GM12864 (cell line): ENCODE measurements at regions not wholly inside any gene's neighbourhood (a gene's known extent, or its start where the extent isn't known, plus 50 kb on each side); places are given as distances from the start of the nearest gene placed in this dataset.

Experiments
- DNase-seq: peaks from one replicate; pipeline ENCODE4 v3.0.0-alpha.2; 2011; ENCODE audit warnings: low read depth
- H3K4me3 ChIP-seq: 2 replicates; pipeline ENCODE4 v1.5.1; 2011; ENCODE audit warnings: mild to moderate bottlenecking, low read depth, low read length, control low read depth
- CTCF ChIP-seq: IDR thresholded peaks from 2 replicates; pipeline ENCODE4 v1.5.1; 2011; ENCODE audit warnings: low read depth, mild to moderate bottlenecking, moderate library complexity, low read length, control low read depth, inconsistent platforms; ENCODE audit errors: missing control alignments

GRCh38 chr3:23648996-23649395 is 156.8 kb upstream of the UBE2E1 start:
- no peak overlapping the region for H3K4me3 ChIP-seq
- no peak for TF ChIP-seq CTCF
- no peak for DNase-seq

GRCh38 chr3:23649448-23649847 is 156.3 kb upstream of the UBE2E1 start:
- DNase-seq, result no peak
- no peak for TF ChIP-seq CTCF
- H3K4me3 ChIP-seq, result no peak overlapping the region

- no peak for TF ChIP-seq CTCF
- no peak for DNase-seq
- no peak overlapping the region for H3K4me3 ChIP-seq
Observed at GRCh38 chr3:23650371-23651140, 155.2 kb upstream of the UBE2E1 start.

GRCh38 chr3:23653647-23654525 is 151.9 kb upstream of the UBE2E1 start:
- peak; percentile 95 for DNase-seq
- no peak overlapping the region for H3K4me3 ChIP-seq
- TF ChIP-seq CTCF, result no peak

- peak; percentile 82 for DNase-seq
- TF ChIP-seq CTCF, result no peak
- H3K4me3 ChIP-seq, result no peak overlapping the region
Observed at GRCh38 chr3:23654571-23654970, 151.2 kb upstream of the UBE2E1 start.

- H3K4me3 ChIP-seq, result no peak overlapping the region
- DNase-seq, result no peak
- no peak for TF ChIP-seq CTCF
Observed at GRCh38 chr3:23655749-23656148, 150.0 kb upstream of the UBE2E1 start.
